Stomach (tissue), 4 donors: ENCODE measurements at regions not wholly inside any gene's neighbourhood (a gene's known extent, or its start where the extent isn't known, plus 50 kb on each side); places are given as distances from the start of the nearest gene placed in this dataset.

Experiments used
- CTCF ChIP-seq, 7 experiments: fragments of 450-650 bp in 4 of 7; fragments of 200-600 bp in 3 of 7; sonication (generic) in 3 of 7; IDR thresholded peaks; one replicate each; pipeline ENCODE4 v1.5.1; 2016 to 2019; ENCODE audit warnings: antibody characterized with exemption in 7 of 7, control low read depth in 2 of 7, mild to moderate bottlenecking in 1 of 7
- EP300 ChIP-seq: sonication (generic); formaldehyde crosslinking; IDR thresholded peaks from one replicate; pipeline ENCODE4 v1.6.1; 2017; ENCODE audit warnings: antibody characterized with exemption
- POLR2A ChIP-seq, 4 donors: fragments of 450-650 bp; IDR thresholded peaks; one replicate each; pipeline ENCODE4 v1.6.1; 2016; ENCODE audit warnings: antibody characterized with exemption in 4 of 4, control low read depth in 2 of 4, mild to moderate bottlenecking in 1 of 4, moderate library complexity in 1 of 4
- POLR2AphosphoS5 ChIP-seq, 3 donors: sonication (generic); formaldehyde crosslinking; IDR thresholded peaks; one replicate each; pipeline ENCODE4 v1.6.1; 2016; ENCODE audit warnings: antibody characterized with exemption in 3 of 3

- TF ChIP-seq EP300 (no peak), POLR2A (IDR thresholded peaks at IDR 0.05) (no peak), CTCF (IDR thresholded peaks at IDR 0.05) (no peak), POLR2AphosphoS5 (IDR thresholded peaks at IDR 0.05) (no peak)
Measured at GRCh38 chr16:29318037-29318436, 88.5 kb downstream of the NPIPB11 start.
